ENCODE measurements at regions not wholly inside any gene's neighbourhood (a gene's known extent, or its start where the extent isn't known, plus 50 kb on each side); places are given as distances from the start of the nearest gene placed in this dataset.

DNA sequence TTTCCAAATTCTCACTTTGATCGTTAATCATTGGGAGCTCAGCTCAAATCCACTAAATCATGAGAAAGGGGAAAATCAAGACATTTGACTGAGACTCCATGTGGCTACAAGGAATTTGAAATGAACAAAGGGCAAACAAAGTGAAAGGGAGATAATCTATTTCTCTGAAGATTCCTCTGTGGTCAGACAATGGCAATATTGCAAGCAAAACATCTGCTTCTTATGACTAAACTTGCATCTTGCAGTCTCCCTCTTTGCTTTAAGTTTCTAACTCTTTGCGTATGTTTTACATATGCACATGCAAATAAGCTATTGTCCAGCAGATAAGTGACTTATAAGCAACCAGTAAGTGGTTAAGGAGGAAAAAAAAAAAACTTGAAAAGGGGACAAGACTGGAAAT is 299.1 kb upstream of the NXPH2 start:
- TF ChIP-seq, protein P1, sequence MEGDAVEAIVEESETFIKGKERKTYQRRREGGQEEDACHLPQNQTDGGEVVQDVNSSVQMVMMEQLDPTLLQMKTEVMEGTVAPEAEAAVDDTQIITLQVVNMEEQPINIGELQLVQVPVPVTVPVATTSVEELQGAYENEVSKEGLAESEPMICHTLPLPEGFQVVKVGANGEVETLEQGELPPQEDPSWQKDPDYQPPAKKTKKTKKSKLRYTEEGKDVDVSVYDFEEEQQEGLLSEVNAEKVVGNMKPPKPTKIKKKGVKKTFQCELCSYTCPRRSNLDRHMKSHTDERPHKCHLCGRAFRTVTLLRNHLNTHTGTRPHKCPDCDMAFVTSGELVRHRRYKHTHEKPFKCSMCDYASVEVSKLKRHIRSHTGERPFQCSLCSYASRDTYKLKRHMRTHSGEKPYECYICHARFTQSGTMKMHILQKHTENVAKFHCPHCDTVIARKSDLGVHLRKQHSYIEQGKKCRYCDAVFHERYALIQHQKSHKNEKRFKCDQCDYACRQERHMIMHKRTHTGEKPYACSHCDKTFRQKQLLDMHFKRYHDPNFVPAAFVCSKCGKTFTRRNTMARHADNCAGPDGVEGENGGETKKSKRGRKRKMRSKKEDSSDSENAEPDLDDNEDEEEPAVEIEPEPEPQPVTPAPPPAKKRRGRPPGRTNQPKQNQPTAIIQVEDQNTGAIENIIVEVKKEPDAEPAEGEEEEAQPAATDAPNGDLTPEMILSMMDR (IDR thresholded peaks at IDR 0.05), result no peak
- no peak for TF ChIP-seq EZH2 (IDR thresholded peaks at IDR 0.05; ENCODE audit: borderline replicate concordance, insufficient read depth, low read depth, low read length, poor library complexity, severe bottlenecking)

Data from B cell (primary cell).